Stimulated activated CD4-positive, alpha-beta T cell treated with anti-CD3 and anti-CD28 coated beads, Interleukin-1b, Interleukin-23, amount 100 ng/mL, for 48 hours (primary cell): ENCODE measurements at regions not wholly inside any gene's neighbourhood (a gene's known extent, or its start where the extent isn't known, plus 50 kb on each side); places are given as distances from the start of the nearest gene placed in this dataset.

Experiments
- DNase-seq: peaks from one replicate; pipeline ENCODE4 v3.0.0-alpha.2; 2020

DNA sequence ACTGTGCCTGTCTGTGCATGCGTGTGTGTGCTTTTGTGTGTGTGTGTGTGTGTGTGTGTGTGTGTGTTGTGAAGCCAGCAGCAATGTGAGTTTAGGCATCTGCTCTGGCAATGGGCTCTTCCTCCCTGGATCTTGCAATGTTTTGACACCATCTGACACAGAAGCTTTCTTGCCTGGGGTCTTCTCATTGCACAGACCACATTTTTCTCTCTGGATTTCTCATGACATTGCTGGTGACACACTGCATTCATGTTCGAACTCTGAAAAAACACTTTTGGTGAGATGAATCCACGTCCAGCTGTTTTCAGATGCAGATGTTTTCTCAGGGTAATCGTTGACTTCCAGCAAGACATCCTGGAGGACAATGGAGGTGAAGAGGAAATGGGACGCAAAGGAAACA, 63.0 kb upstream of the FZD8 start:
- no peak for DNase-seq

DNA sequence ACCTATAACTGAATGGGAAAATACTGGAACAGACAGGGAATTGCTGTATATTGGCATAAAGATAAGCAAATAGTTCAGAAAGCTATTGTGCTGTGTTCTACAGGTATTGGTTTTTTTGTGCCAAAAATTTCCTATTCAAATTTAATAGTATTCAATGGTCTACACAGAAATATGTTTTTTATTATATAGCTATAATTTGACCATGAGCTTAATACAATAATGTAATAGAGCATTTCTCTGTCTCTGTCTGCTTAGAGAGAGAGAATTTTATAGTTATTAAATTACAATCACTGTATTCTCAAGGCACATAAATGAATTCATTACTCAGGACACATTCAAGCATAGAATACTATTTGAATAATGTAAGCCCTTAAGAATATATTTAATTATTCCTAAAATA, 62.3 kb upstream of the FZD8 start:
- DNase-seq = no peak

DNA sequence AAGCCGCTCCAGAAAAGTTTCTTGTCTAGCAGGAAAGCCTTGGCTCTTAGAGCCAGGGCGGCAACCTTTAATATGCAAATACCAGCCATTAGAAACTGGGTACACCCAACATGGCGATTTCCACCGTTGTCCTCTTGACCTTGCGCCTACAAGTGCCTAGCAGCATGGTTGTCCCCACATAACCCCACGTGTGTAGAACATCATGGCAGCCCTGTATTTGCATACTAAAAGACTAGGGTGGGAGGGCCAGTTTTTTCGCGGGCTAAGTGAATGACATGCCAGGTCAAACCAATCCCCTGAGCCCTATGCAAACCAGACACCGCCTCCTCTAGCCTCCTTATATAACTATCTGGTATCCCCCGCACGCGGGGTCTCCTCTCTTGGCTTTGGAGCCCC, 58.4 kb upstream of the FZD8 start:
- DNase-seq = no peak

DNA sequence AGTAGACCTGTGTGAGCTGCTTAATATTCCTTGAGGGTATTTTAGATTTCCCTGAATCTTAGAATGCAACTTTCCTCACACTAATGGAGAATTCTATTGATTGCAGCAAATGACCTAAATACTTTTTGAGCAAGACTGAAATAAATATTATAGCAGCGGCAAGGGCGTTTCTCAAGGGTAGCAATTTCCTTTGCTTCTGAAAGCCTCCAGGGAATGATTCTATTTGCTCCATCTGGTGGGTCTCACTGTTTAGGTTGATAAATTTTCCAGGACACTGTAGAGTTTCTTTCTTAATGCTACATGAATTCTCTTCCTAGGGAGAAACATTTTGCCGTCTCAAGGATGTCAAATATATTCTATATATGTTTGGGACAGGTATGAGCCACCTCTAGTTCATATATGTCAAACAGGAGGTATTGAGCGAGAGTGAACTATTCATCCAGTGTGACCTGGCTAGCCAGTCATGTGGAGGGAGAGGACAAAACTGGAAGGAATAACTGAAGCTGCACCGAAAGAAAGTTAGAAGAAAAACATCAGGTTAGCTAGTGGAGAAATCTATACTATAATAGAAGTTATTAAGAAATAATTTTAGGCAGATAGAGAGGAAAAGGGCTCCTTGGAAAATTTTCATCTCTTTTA, 57.9 kb upstream of the FZD8 start:
- DNase-seq = no peak

DNA sequence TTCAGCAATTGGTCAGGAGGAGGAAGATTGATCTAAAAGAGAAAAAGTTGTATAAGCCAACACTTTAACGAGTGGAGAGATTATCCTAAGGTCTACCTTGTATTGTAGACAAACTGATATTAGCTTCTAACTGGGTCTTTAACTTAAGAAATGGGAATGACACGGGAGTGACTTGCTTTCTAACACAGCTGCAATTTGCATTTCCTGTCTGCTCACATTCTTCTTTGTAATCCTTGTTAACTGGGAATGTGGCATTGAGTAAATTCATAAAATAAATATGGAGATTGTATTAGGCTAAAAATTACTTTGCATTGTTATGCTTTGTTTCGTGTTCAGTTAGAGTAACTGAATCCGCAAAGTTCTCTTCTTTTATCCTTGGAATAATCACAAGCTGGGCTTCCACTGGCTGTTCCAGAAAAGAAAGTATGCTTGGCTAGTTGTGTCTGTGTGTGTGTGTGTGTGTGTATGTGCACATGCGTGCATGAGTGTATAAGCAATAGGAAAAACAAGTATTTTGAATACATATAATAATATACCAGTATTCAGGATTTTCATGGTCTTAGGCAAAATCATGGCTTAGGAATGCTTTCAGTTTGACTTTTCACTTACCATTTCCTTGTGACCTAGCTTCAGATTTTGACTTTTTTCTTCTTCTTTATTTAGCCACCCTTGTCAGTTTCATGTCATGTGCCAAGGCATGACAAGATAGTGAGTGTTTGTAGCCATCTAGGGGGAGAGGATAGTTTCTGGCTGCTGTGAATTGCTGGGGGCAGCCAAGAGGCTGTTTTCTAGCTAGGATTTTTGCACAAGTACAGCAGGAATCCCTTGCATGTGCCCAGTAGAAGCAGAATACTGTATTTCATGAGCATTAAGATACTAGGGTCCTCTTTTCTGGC, 54.5 kb upstream of the FZD8 start:
- DNase-seq = no peak

DNA sequence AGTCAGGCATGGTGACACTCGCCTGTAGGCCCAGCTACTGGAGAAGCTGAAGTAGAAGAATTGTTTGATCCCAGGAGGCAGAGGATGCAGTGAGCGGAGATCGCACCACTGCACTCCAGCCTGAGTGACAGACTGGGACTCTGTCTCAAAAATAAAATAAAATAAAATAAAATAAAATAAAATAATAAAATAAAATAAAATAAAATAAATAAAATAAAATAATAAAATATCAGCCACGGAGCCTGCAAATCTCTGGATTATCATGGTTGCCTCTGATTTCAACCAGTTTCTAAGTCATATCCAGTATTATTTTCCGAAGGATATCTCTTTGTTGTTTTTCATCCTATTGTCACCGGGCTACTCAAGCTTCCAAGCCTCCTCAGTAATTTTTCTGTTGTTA, 51.7 kb upstream of the FZD8 start:
- DNase-seq = no peak
